HG03175 (cell line): ENCODE measurements at regions not wholly inside any gene's neighbourhood (a gene's known extent, or its start where the extent isn't known, plus 50 kb on each side); places are given as distances from the start of the nearest gene placed in this dataset.
"Not testable (repeated sequence)": the region's sequence is repeated elsewhere in the genome, so short reads cannot be mapped to it uniquely, and the experiment has no call there.

ENCODE experiments used
- ATAC-seq: cut with Tn5 transposase; IDR thresholded peaks from one replicate; pipeline ENCODE4 v1.9.1; 2021; ENCODE audit warnings: mild to moderate bottlenecking, moderate library complexity; ENCODE audit not compliant: unreplicated experiment

- ATAC-seq: no peak
These were observed 466.4 kb downstream of the DIPK2A start for GRCh38 chr3:144437989-144438388.

GRCh38 chr3:144444061-144444460 lies 472.4 kb downstream of the DIPK2A start:
- no peak for ATAC-seq

GRCh38 chr3:144444546-144444945 lies 472.9 kb downstream of the DIPK2A start:
- no peak for ATAC-seq

- no peak for ATAC-seq
These were observed 484.3 kb downstream of the DIPK2A start for GRCh38 chr3:144455841-144456440.

GRCh38 chr3:144457758-144458157 lies 486.1 kb downstream of the DIPK2A start:
- no peak for ATAC-seq

- ATAC-seq: no peak
These were observed 486.7 kb downstream of the DIPK2A start for GRCh38 chr3:144458283-144458682.

GRCh38 chr3:144462337-144462736 lies 490.7 kb downstream of the DIPK2A start:
- ATAC-seq: no peak

GRCh38 chr3:144463911-144464310 lies 492.3 kb downstream of the DIPK2A start:
- no peak for ATAC-seq

GRCh38 chr3:144466114-144466513 lies 494.5 kb downstream of the DIPK2A start:
- no peak for ATAC-seq

- no peak for ATAC-seq
These were observed 494.9 kb downstream of the DIPK2A start for GRCh38 chr3:144466540-144466939.

- no peak for ATAC-seq
These were observed 499.0 kb downstream of the DIPK2A start for GRCh38 chr3:144470666-144471065.

GRCh38 chr3:144477593-144477992 lies 506.0 kb downstream of the DIPK2A start:
- no peak for ATAC-seq

- no peak for ATAC-seq
These were observed 508.8 kb downstream of the DIPK2A start for GRCh38 chr3:144480416-144480919.

- ATAC-seq: no peak
These were observed 511.3 kb downstream of the DIPK2A start for GRCh38 chr3:144482876-144483275.

GRCh38 chr3:144487011-144487410 lies 515.4 kb downstream of the DIPK2A start:
- no peak for ATAC-seq

GRCh38 chr3:144488927-144489326 lies 517.3 kb downstream of the DIPK2A start:
- ATAC-seq: no peak

GRCh38 chr3:144491333-144491732 lies 519.7 kb downstream of the DIPK2A start:
- ATAC-seq: no peak

GRCh38 chr3:144494651-144495050 lies 523.0 kb downstream of the DIPK2A start:
- not testable (repeated sequence) for ATAC-seq

- no peak for ATAC-seq
These were observed 524.7 kb downstream of the DIPK2A start for GRCh38 chr3:144496141-144496835.

- no peak for ATAC-seq
These were observed 525.8 kb downstream of the DIPK2A start for GRCh38 chr3:144497452-144497851.

GRCh38 chr3:144499001-144499930 lies 527.6 kb downstream of the DIPK2A start:
- ATAC-seq: no peak
